ENCODE measurements at regions not wholly inside any gene's neighbourhood (a gene's known extent, or its start where the extent isn't known, plus 50 kb on each side); places are given as distances from the start of the nearest gene placed in this dataset.
"Not testable (repeated sequence)": the region's sequence is repeated elsewhere in the genome, so short reads cannot be mapped to it uniquely, and the experiment has no call there.

- DNase-seq (ENCODE audit: low read depth), result no peak
Observed at GRCh38 chr2:143856978-143857377, 662.9 kb downstream of the ZEB2 start.

GRCh38 chr2:143852759-143853158 lies 667.2 kb downstream of the ZEB2 start:
- no peak for DNase-seq (ENCODE audit: low read depth)

- no peak for DNase-seq (ENCODE audit: low read depth)
Observed at GRCh38 chr2:143850084-143850483, 669.8 kb downstream of the ZEB2 start.

- no peak for DNase-seq (ENCODE audit: low read depth)
Observed at GRCh38 chr2:143847257-143847656, 672.7 kb downstream of the ZEB2 start.

- DNase-seq (ENCODE audit: low read depth), result no peak
Observed at GRCh38 chr2:143844986-143845385, 674.9 kb downstream of the ZEB2 start.

- DNase-seq (ENCODE audit: low read depth), result no peak
Observed at GRCh38 chr2:143843686-143844085, 676.2 kb downstream of the ZEB2 start.

GRCh38 chr2:143842836-143843235 lies 677.1 kb downstream of the ZEB2 start:
- no peak for DNase-seq (ENCODE audit: low read depth)

- no peak for DNase-seq (ENCODE audit: low read depth)
Observed at GRCh38 chr2:143841935-143842334, 678.0 kb downstream of the ZEB2 start.

- DNase-seq (ENCODE audit: low read depth), result no peak
Observed at GRCh38 chr2:143840601-143841000, 679.3 kb downstream of the ZEB2 start.

GRCh38 chr2:143840194-143840593 lies 679.7 kb downstream of the ZEB2 start:
- DNase-seq (ENCODE audit: low read depth), result no peak

GRCh38 chr2:143839456-143839855 lies 680.5 kb downstream of the ZEB2 start:
- no peak for DNase-seq (ENCODE audit: low read depth)

- not testable (repeated sequence) for DNase-seq (ENCODE audit: low read depth)
Observed at GRCh38 chr2:143837055-143837454, 682.9 kb downstream of the ZEB2 start.

GRCh38 chr2:143835481-143835880 lies 684.4 kb downstream of the ZEB2 start:
- no peak for DNase-seq (ENCODE audit: low read depth)

GRCh38 chr2:143833015-143833660 lies 686.8 kb downstream of the ZEB2 start:
- DNase-seq (ENCODE audit: low read depth), result no peak

- DNase-seq (ENCODE audit: low read depth), result no peak
Observed at GRCh38 chr2:143830476-143830875, 689.4 kb downstream of the ZEB2 start.

GRCh38 chr2:143828763-143829537 lies 691.0 kb downstream of the ZEB2 start:
- DNase-seq (ENCODE audit: low read depth), result no peak

GRCh38 chr2:143824791-143825190 lies 695.1 kb downstream of the ZEB2 start:
- no peak for DNase-seq (ENCODE audit: low read depth)

GRCh38 chr2:143823876-143824275 lies 694.7 kb downstream of the ARHGAP15 start:
- DNase-seq (ENCODE audit: low read depth), result no peak

GRCh38 chr2:143823296-143823695 lies 694.1 kb downstream of the ARHGAP15 start:
- DNase-seq (ENCODE audit: low read depth), result no peak

GRCh38 chr2:143822736-143823135 lies 693.5 kb downstream of the ARHGAP15 start:
- no peak for DNase-seq (ENCODE audit: low read depth)

GRCh38 chr2:143819764-143820163 lies 690.5 kb downstream of the ARHGAP15 start:
- no peak for DNase-seq (ENCODE audit: low read depth)

- DNase-seq (ENCODE audit: low read depth), result no peak
Observed at GRCh38 chr2:143819190-143819735, 690.0 kb downstream of the ARHGAP15 start.

Measured in GM04503 (cell line).